ENCODE measurements at regions not wholly inside any gene's neighbourhood (a gene's known extent, or its start where the extent isn't known, plus 50 kb on each side); places are given as distances from the start of the nearest gene placed in this dataset.

DNA sequence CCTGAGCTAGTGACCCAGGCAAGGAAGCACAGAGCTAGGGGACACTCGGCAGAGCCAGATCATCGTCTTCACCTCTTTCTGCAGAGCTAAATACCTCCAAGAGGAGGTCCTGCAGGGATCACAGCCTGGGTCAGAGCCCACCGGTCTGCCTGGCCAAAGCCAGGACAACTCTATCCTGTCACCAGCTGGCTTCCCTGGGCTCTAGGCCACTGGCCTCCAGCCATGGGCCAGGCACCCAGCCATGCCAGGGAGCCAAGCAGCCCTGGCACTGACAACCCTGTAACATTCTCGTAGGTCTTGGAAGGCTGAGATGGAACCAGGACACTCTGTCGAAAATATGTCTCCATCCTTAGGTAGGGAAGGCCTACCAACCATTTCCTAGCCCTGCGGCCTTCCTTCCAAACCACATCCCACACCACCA, 270.1 kb downstream of the BUD13 start:
- TF ChIP-seq EZH2 (IDR thresholded peaks at IDR 0.05; ENCODE audit: borderline replicate concordance, low read length): no peak
- TF ChIP-seq, protein P1, sequence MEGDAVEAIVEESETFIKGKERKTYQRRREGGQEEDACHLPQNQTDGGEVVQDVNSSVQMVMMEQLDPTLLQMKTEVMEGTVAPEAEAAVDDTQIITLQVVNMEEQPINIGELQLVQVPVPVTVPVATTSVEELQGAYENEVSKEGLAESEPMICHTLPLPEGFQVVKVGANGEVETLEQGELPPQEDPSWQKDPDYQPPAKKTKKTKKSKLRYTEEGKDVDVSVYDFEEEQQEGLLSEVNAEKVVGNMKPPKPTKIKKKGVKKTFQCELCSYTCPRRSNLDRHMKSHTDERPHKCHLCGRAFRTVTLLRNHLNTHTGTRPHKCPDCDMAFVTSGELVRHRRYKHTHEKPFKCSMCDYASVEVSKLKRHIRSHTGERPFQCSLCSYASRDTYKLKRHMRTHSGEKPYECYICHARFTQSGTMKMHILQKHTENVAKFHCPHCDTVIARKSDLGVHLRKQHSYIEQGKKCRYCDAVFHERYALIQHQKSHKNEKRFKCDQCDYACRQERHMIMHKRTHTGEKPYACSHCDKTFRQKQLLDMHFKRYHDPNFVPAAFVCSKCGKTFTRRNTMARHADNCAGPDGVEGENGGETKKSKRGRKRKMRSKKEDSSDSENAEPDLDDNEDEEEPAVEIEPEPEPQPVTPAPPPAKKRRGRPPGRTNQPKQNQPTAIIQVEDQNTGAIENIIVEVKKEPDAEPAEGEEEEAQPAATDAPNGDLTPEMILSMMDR (IDR thresholded peaks at IDR 0.05; ENCODE audit: low read length): no peak
- Histone ChIP-seq H3K9ac (ENCODE audit: low read length) (no peak overlapping the region), H3K27me3 (ENCODE audit: insufficient read depth, low read length) (no peaks in the 10 kb centered on the region)

DNA sequence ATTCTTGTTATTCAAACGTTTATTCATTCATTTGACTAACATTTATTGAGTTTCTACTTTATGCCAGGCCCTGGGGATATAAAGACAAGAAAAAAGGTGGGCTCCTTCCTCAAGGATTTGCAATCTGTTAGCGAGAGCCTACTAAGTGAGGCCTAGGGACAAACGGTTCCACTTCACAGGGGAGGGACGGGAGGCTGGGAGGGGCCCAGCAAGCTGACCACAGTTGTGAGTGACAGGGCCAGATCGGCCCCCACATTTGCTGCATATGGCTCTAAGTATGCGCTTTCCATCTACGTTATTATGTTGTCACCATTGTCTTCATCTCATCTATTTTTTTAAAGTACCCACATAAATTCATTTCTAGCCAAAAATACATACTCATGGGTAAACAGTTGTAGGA, 271.1 kb downstream of the BUD13 start:
- Histone ChIP-seq H3K4me2 (ENCODE audit: low read length) (no peak overlapping the region), H3K79me2 (ENCODE audit: insufficient read depth, low read length) (no peaks in the 10 kb centered on the region), H4K20me1 (ENCODE audit: insufficient read depth, low read length) (no peaks in the 10 kb centered on the region), H3K9me2 (ENCODE audit: low read depth, low read length) (no peaks in the 10 kb centered on the region), H3K36me3 (ENCODE audit: insufficient read depth, low read length) (no peaks in the 10 kb centered on the region), H3K4me1 (ENCODE audit: insufficient read depth, low read length, severe bottlenecking) (no peaks in the 10 kb centered on the region), H2AFZ (ENCODE audit: low read length) (no peak overlapping the region), H3K4me3 (ENCODE audit: low read depth, low read length, poor library complexity, severe bottlenecking) (no peak overlapping the region), H3K27me3 (ENCODE audit: insufficient read depth, low read length) (no peaks in the 10 kb centered on the region), H3K9me3 (ENCODE audit: low read length) (no peaks in the 10 kb centered on the region), H3K9ac (ENCODE audit: low read length) (no peak overlapping the region), H3K27ac (ENCODE audit: low read depth, low read length, poor library complexity, severe bottlenecking) (no peak overlapping the region), H3F3A (ENCODE audit: insufficient read depth, low read length) (no peaks in the 10 kb centered on the region)
- TF ChIP-seq, protein P1 (IDR thresholded peaks at IDR 0.05; ENCODE audit: low read length): no peak
- no peak for TF ChIP-seq EZH2 (IDR thresholded peaks at IDR 0.05; ENCODE audit: borderline replicate concordance, low read length)

More for the DNA sequence above, 270.1 kb downstream of the BUD13 start:
- Histone ChIP-seq H3F3A (ENCODE audit: insufficient read depth, low read length) (no peaks in the 10 kb centered on the region), H3K9me3 (ENCODE audit: low read length) (no peaks in the 10 kb centered on the region), H3K79me2 (ENCODE audit: insufficient read depth, low read length) (no peaks in the 10 kb centered on the region), H2AFZ (ENCODE audit: low read length) (no peak overlapping the region), H3K4me1 (ENCODE audit: insufficient read depth, low read length, severe bottlenecking) (no peaks in the 10 kb centered on the region), H3K27ac (ENCODE audit: low read depth, low read length, poor library complexity, severe bottlenecking) (no peak overlapping the region), H3K9me2 (ENCODE audit: low read depth, low read length) (no peaks in the 10 kb centered on the region), H4K20me1 (ENCODE audit: insufficient read depth, low read length) (no peaks in the 10 kb centered on the region), H3K36me3 (ENCODE audit: insufficient read depth, low read length) (no peaks in the 10 kb centered on the region), H3K4me3 (ENCODE audit: low read depth, low read length, poor library complexity, severe bottlenecking) (no peak overlapping the region), H3K4me2 (ENCODE audit: low read length) (no peak overlapping the region)

DNA sequence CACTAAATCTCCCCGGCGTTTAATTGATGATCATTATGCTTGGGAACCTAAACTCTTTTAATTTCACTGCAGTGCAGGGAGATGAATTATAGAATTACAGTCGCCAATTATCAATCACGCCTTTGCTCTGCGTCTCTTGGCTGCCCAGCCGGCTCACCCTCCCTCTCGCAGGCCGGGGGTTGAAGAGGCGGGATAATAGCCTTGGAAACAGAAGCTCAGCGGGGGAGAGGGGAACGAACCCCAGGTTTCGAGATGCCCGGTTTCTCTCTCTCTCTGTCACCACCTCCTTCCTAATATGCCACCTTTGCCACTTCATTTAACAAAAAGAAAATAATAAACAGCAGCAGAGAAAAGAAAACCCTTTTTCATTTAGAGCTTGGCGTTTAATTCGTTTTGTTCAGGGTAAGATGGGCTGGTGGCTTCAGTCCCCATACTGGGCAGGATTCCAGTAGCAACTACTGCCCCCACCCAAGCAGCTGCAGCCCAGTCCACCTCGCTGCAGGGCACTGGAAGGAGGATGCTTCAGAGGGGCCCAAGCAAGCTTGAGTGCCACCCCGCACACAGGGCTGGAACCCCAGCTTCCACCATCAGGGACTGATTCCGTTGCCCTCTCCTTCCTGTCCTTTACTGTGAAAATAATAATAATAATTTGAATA, 271.7 kb downstream of the BUD13 start:
- Histone ChIP-seq H3K4me3 (ENCODE audit: low read depth, low read length, poor library complexity, severe bottlenecking) (no peak overlapping the region), H4K20me1 (ENCODE audit: insufficient read depth, low read length) (no peaks in the 10 kb centered on the region), H3K4me2 (ENCODE audit: low read length) (no peak overlapping the region), H3K4me1 (ENCODE audit: insufficient read depth, low read length, severe bottlenecking) (no peaks in the 10 kb centered on the region), H3K36me3 (ENCODE audit: insufficient read depth, low read length) (no peaks in the 10 kb centered on the region), H3K9me2 (ENCODE audit: low read depth, low read length) (no peaks in the 10 kb centered on the region), H3K27ac (ENCODE audit: low read depth, low read length, poor library complexity, severe bottlenecking) (no peak overlapping the region), H3K79me2 (ENCODE audit: insufficient read depth, low read length) (no peaks in the 10 kb centered on the region), H3K27me3 (ENCODE audit: insufficient read depth, low read length) (no peaks in the 10 kb centered on the region), H3K9me3 (ENCODE audit: low read length) (no peaks in the 10 kb centered on the region), H3F3A (ENCODE audit: insufficient read depth, low read length) (no peaks in the 10 kb centered on the region), H2AFZ (ENCODE audit: low read length) (no peak overlapping the region), H3K9ac (ENCODE audit: low read length) (no peak overlapping the region)
- TF ChIP-seq EZH2 (IDR thresholded peaks at IDR 0.05; ENCODE audit: borderline replicate concordance, low read length): no peak
- TF ChIP-seq, protein P1 (IDR thresholded peaks at IDR 0.05; ENCODE audit: low read length): no peak

All from OCI-LY1 (cell line).